Natural killer cell (primary cell): ENCODE measurements at regions not wholly inside any gene's neighbourhood (a gene's known extent, or its start where the extent isn't known, plus 50 kb on each side); places are given as distances from the start of the nearest gene placed in this dataset.
"Not testable (repeated sequence)": the region's sequence is repeated elsewhere in the genome, so short reads cannot be mapped to it uniquely, and the experiment has no call there.

Source experiments
- ATAC-seq, 3 donors: fragments of 150-1000 bp in 2 of 3; fragments of 200-7000 bp in 1 of 3; cut with Tn5 transposase; 1 replicate in 1 of 3; 2 replicates in 2 of 3; pipeline ENCODE4 v1.10.0; 2021; ENCODE audit warnings: mild to moderate bottlenecking in 2 of 3, moderate library complexity in 2 of 3
- DNase-seq, 2 donors: peaks; one replicate each; pipeline versions ENCODE4 v3.0.0 to v3.0.0-alpha.2; 2013 to 2021; ENCODE audit warnings: mixed read lengths in 1 of 2
- H3K27ac ChIP-seq: one replicate; pipeline ENCODE4 v1.5.1; 2013; ENCODE audit warnings: mild to moderate bottlenecking, low read length
- H3K27me3 ChIP-seq: one replicate; pipeline ENCODE4 v1.6.1; 2013; ENCODE audit warnings: low read length; ENCODE audit not compliant: control insufficient read depth, insufficient read depth
- H3K36me3 ChIP-seq: one replicate; pipeline ENCODE4 v1.6.1; 2013; ENCODE audit warnings: low read length; ENCODE audit not compliant: control insufficient read depth, insufficient read depth
- H3K4me1 ChIP-seq: one replicate; pipeline ENCODE4 v1.6.1; 2013; ENCODE audit warnings: low read length; ENCODE audit not compliant: control insufficient read depth, insufficient read depth
- H3K4me3 ChIP-seq: one replicate; pipeline ENCODE4 v1.5.1; 2013; ENCODE audit warnings: low read length
- H3K9me3 ChIP-seq: one replicate; pipeline ENCODE4 v1.6.1; 2013; ENCODE audit warnings: low read length; ENCODE audit not compliant: control insufficient read depth, insufficient read depth
- H3K27ac Mint-ChIP-seq, 2 donors: one replicate each; pipeline ENCODE4 v1.8.0; 2022; ENCODE audit warnings: mild to moderate bottlenecking in 2 of 2, mixed read lengths in 2 of 2, moderate library complexity in 1 of 2
- H3K27me3 Mint-ChIP-seq, 2 donors: one replicate each; pipeline ENCODE4 v1.8.0; 2022; ENCODE audit warnings: low read depth in 2 of 2, mixed read lengths in 2 of 2
- H3K36me3 Mint-ChIP-seq: one replicate; pipeline ENCODE4 v1.8.0; 2022; ENCODE audit warnings: mixed read lengths
- H3K4me1 Mint-ChIP-seq, 2 donors: one replicate each; pipeline ENCODE4 v1.8.0; 2022; ENCODE audit warnings: mixed read lengths in 2 of 2
- H3K4me3 Mint-ChIP-seq: one replicate; pipeline ENCODE4 v1.8.0; 2022; ENCODE audit warnings: mild to moderate bottlenecking, moderate library complexity, mixed read lengths
- H3K9me3 Mint-ChIP-seq, 2 donors: one replicate each; pipeline ENCODE4 v1.8.0; 2022; ENCODE audit warnings: mixed read lengths in 2 of 2
- WGBS: methylation state at CpG from one replicate; pipeline ENCODE4 v1.1.7; 2013; ENCODE audit warnings: missing lambda C conversion rate; ENCODE audit not compliant: insufficient coverage; 5-methylcytosine and 5-hydroxymethylcytosine counted together
- intact Hi-C: fragments of 100-400 bp; cut with micrococcal nuclease; formaldehyde crosslinking; loops from one replicate; pipeline ENCODE4 v1.14.2; 2022
- TF ChIP-seq, protein P1 (sequence below): fragments of 200-600 bp; IDR thresholded peaks from one replicate; pipeline ENCODE4 v1.8.0; 2022; ENCODE audit warnings: antibody characterized with exemption

DNA sequence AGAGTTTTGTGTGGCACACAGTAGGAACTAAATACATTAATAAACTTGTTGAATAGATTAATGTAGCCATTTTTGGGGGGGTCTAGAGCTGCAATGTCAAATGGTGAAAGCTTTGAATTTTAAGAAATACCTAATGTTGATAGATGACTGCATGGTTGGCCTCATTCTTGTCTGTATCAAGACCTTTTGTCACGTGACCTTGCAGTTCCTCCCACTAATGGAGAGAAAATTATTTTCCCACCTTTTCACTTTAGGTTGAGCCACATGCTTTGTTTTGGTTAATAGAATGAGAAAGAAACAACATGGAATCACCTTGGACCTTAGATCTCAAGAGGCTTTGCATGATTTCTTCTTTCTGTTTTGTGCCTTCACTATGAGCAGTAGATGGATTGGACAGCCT is 223.6 kb upstream of the DEPDC1 start:
- no peak overlapping the region for H3K4me3 Mint-ChIP-seq

DNA sequence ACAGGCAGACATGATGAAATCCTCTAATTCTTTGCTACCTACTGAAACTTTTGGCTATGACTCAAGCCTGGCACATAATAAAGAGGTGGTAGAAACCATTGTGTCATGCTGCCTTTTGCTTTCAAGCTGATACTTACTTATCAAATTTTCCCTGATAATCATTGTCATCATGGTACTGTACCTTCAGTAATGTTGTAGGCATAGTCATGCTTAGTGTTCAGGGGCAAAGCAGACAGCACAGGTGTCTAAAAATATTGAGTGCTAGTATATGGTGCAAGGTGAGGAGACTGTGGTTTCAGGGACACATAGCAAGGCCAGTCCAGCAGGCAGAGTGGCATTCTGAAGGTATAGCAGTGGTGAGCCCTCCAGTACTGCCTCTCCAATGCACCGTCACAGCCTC is 226.9 kb upstream of the DEPDC1 start:
- H3K4me3 Mint-ChIP-seq, result no peak overlapping the region
- no peak overlapping the region for H3K27ac Mint-ChIP-seq
- H3K4me1 Mint-ChIP-seq, result no peaks in the 10 kb centered on the region
- H3K27ac ChIP-seq, result no peak overlapping the region
- H3K36me3 Mint-ChIP-seq, result no peaks in the 10 kb centered on the region
- H3K27me3 ChIP-seq, result no peaks in the 10 kb centered on the region
- ATAC-seq, result no peak
- H3K36me3 ChIP-seq, result no peaks in the 10 kb centered on the region
- WGBS, result 100% methylated on average over 1 of the region's 1 CpG
- H3K27me3 Mint-ChIP-seq, result no peaks in the 10 kb centered on the region
- DNase-seq, result no peak
- TF ChIP-seq, protein P1, sequence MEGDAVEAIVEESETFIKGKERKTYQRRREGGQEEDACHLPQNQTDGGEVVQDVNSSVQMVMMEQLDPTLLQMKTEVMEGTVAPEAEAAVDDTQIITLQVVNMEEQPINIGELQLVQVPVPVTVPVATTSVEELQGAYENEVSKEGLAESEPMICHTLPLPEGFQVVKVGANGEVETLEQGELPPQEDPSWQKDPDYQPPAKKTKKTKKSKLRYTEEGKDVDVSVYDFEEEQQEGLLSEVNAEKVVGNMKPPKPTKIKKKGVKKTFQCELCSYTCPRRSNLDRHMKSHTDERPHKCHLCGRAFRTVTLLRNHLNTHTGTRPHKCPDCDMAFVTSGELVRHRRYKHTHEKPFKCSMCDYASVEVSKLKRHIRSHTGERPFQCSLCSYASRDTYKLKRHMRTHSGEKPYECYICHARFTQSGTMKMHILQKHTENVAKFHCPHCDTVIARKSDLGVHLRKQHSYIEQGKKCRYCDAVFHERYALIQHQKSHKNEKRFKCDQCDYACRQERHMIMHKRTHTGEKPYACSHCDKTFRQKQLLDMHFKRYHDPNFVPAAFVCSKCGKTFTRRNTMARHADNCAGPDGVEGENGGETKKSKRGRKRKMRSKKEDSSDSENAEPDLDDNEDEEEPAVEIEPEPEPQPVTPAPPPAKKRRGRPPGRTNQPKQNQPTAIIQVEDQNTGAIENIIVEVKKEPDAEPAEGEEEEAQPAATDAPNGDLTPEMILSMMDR, result no peak
- intact Hi-C loops, result no loop called here
- no peak overlapping the region for H3K4me3 ChIP-seq
- no peaks in the 10 kb centered on the region for H3K9me3 ChIP-seq
- H3K9me3 Mint-ChIP-seq, result peaks cover 3 to 4% of the 10 kb centered on the region in 2 donors
- no peaks in the 10 kb centered on the region for H3K4me1 ChIP-seq

More for the DNA sequence above, 223.6 kb upstream of the DEPDC1 start:
- Mint-ChIP-seq H3K9me3 (peaks cover 4 to 10% of the 10 kb centered on the region in 2 donors), H3K36me3 (no peaks in the 10 kb centered on the region), H3K27ac (no peak overlapping the region), H3K27me3 (no peaks in the 10 kb centered on the region), H3K4me1 (no peaks in the 10 kb centered on the region)
- no peak overlapping the region for H3K4me3 ChIP-seq
- no CpG with 5 or more reads among the region's 1 CpG for WGBS
- no peaks in the 10 kb centered on the region for H3K27me3 ChIP-seq
- DNase-seq (no peak), ATAC-seq (no peak)
- no peaks in the 10 kb centered on the region for H3K9me3 ChIP-seq
- H3K36me3 ChIP-seq, result no peaks in the 10 kb centered on the region
- H3K27ac ChIP-seq, result no peak overlapping the region
- intact Hi-C loops, result no loop called here
- H3K4me1 ChIP-seq, result no peaks in the 10 kb centered on the region
- TF ChIP-seq, protein P1, result no peak

DNA sequence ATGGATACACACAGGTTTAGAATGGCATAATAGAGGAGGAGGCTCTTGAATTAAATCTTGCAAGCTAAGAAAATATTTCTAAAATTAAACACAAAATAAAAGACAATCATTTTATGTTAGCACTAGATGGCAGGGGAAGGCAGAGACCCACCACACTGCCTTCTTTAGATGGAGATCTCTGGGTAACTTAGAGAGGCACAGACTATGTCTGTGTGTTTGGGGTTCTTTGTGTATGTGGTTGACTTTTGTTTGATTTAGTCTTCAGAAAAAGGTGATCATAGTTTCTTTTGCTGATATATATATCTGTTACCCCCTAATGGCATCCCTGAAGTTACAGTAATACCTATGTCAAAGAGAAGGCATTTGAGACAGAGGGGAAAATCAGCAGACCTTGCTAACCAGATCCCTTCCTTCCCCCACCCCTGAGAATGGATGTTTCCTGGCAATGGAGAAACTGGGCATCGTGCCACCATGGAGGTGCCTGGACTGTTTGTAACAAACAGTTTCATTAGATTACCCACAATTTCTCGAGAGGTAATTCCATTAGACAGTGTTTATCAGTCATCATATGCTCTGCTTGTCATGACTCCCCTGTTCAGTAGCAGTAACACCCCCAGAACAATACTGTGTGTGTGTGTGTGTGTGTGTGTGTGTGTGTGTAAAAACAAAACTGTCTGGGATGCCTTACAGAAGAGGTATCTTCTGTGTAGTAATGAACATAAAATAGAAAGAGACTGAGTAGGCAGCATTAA is 228.3 kb upstream of the DEPDC1 start:
- intact Hi-C loops, result no loop called here
- Mint-ChIP-seq H3K27ac (no peak overlapping the region), H3K4me3 (no peak overlapping the region), H3K27me3 (no peaks in the 10 kb centered on the region), H3K4me1 (no peaks in the 10 kb centered on the region), H3K9me3 (peaks cover 5 to 6% of the 10 kb centered on the region in 2 donors), H3K36me3 (no peaks in the 10 kb centered on the region)
- Histone ChIP-seq H3K27ac (no peak overlapping the region), H3K9me3 (no peaks in the 10 kb centered on the region), H3K27me3 (no peaks in the 10 kb centered on the region), H3K36me3 (no peaks in the 10 kb centered on the region), H3K4me3 (no peak overlapping the region), H3K4me1 (no peaks in the 10 kb centered on the region)
- 39% methylated on average over 2 of the region's 2 CpGs for WGBS
- DNase-seq (no peak), ATAC-seq (no peak)
- TF ChIP-seq, protein P1, result no peak

DNA sequence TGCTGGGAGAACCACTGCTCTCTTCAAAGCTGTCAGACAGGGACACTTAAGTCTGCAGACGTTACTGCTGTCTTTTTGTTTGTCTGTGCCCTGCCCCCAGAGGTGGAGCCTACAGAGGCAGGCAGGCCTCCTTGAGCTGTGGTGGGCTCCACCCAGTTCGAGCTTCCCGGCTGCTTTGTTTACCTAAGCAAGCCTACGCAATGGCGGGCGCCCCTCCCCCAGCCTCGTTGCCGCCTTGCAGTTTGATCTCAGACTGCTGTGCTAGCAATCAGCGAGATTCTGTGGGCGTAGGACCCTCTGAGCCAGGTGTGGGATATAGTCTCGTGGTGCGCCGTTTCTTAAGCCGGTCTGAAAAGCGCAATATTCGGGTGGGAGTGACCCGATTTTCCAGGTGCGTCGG is 242.6 kb upstream of the DEPDC1 start:
- H3K27ac ChIP-seq, H3K4me1 Mint-ChIP-seq, H3K9me3 ChIP-seq, DNase-seq, H3K36me3 ChIP-seq, intact Hi-C loops, H3K4me1 ChIP-seq, H3K27me3 ChIP-seq, H3K4me3 Mint-ChIP-seq, H3K27ac Mint-ChIP-seq, ATAC-seq, H3K4me3 ChIP-seq, H3K27me3 Mint-ChIP-seq: not testable (repeated sequence)
- Mint-ChIP-seq H3K36me3 (peaks cover 12% of the 10 kb centered on the region), H3K9me3 (peaks cover 6 to 17% of the 10 kb centered on the region in 2 donors)
- WGBS, result 90% methylated on average over 2 of the region's 19 CpGs
